NT2/D1 (cell line): ENCODE measurements at regions not wholly inside any gene's neighbourhood (a gene's known extent, or its start where the extent isn't known, plus 50 kb on each side); places are given as distances from the start of the nearest gene placed in this dataset.

Experiments used
- SUZ12 ChIP-seq: IDR thresholded peaks from 2 replicates; pipeline ENCODE4 v1.6.1; 2011; ENCODE audit not compliant: insufficient read length, insufficient read depth; ENCODE audit errors: extremely low read depth
- YY1 ChIP-seq: IDR thresholded peaks from 2 replicates; pipeline ENCODE4 v1.6.1; 2011; ENCODE audit not compliant: insufficient read length, insufficient read depth

DNA sequence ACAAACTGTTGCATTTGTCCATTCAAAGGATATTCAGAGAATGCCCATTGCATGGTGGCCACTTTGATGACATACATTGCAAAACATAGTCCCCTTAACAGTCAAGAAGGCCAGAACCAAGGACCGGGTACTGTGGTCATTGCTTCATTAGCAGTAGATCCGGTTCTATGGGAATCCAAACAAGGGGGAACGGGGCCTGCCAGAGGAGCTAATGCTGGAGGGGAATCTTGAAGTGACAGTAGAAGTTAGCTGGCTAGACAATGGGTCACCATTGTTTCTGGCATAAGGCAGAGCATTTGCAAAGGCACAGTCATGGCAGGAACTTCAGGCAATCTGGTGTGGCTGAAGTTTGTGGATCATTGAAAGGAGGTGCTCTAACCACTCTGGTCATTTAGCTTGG lies 279.7 kb downstream of the SS18 start:
- TF ChIP-seq YY1: no peak
- no peak for TF ChIP-seq SUZ12
